Left ventricle myocardium superior (tissue), 1 donor: ENCODE measurements at regions not wholly inside any gene's neighbourhood (a gene's known extent, or its start where the extent isn't known, plus 50 kb on each side); places are given as distances from the start of the nearest gene placed in this dataset.

ENCODE experiments used
- ATAC-seq: fragments of 200-7000 bp; cut with Tn5 transposase; one replicate; pipeline ENCODE4 v1.9.1; 2020; ENCODE audit warnings: mild to moderate bottlenecking, moderate library complexity
- DNase-seq: peaks from one replicate; pipeline ENCODE4 v3.0.0-alpha.2; 2020
- intact Hi-C: fragments of 100-400 bp; cut with micrococcal nuclease; formaldehyde crosslinking; loops from one replicate; pipeline ENCODE4 v1.11.0; 2022
- donor health status: DM: no; HTN: yes; CAD: no; lungs with severe emphysema.

- intact Hi-C loops = no loop called here
- no peak for DNase-seq
- ATAC-seq = no peak
Observed at GRCh38 chr5:56511326-56511841, 278.3 kb upstream of the ANKRD55 start.

GRCh38 chr5:56508249-56508648 lies 275.1 kb upstream of the ANKRD55 start:
- DNase-seq = no peak
- intact Hi-C loops = no loop called here
- no peak for ATAC-seq

GRCh38 chr5:56507351-56507930 lies 274.3 kb upstream of the ANKRD55 start:
- DNase-seq (no peak), ATAC-seq (no peak)
- intact Hi-C loops = no loop called here

- intact Hi-C loops = no loop called here
- no peak for DNase-seq
- ATAC-seq = no peak
Observed at GRCh38 chr5:56506211-56506965, 273.3 kb upstream of the ANKRD55 start.

- no peak for DNase-seq
- no peak for ATAC-seq
- intact Hi-C loops = no loop called here
Observed at GRCh38 chr5:56503929-56504328, 270.8 kb upstream of the ANKRD55 start.

GRCh38 chr5:56501781-56502557 lies 268.8 kb upstream of the ANKRD55 start:
- ATAC-seq (peak; percentile 57), DNase-seq (no peak)
- intact Hi-C loops = no loop called here

GRCh38 chr5:56499901-56500300 lies 266.8 kb upstream of the ANKRD55 start:
- no peak for DNase-seq
- intact Hi-C loops = no loop called here
- ATAC-seq = no peak

- ATAC-seq (no peak), DNase-seq (no peak)
- intact Hi-C loops = no loop called here
Observed at GRCh38 chr5:56499491-56499890, 266.4 kb upstream of the ANKRD55 start.

- peak; percentile 55 for DNase-seq
- intact Hi-C loops = no loop called here
Observed at GRCh38 chr5:56498759-56499395, 265.7 kb upstream of the ANKRD55 start.

GRCh38 chr5:56496581-56497063 lies 263.5 kb upstream of the ANKRD55 start:
- intact Hi-C loops = no loop called here
- no peak for ATAC-seq
- DNase-seq = no peak

More at GRCh38 chr5:56498759-56499395, 265.7 kb upstream of the ANKRD55 start:
- peak; percentile 69 for ATAC-seq

GRCh38 chr5:56494300-56494731 lies 261.2 kb upstream of the ANKRD55 start:
- intact Hi-C loops = no loop called here
- DNase-seq = peak; percentile 38
- peak; percentile 80 for ATAC-seq

- no peak for ATAC-seq
- intact Hi-C loops = no loop called here
- DNase-seq = no peak
Observed at GRCh38 chr5:56493766-56494165, 260.6 kb upstream of the ANKRD55 start.

GRCh38 chr5:56493308-56493707 lies 260.2 kb upstream of the ANKRD55 start:
- no peak for ATAC-seq
- DNase-seq = no peak
- intact Hi-C loops = no loop called here

- no peak for ATAC-seq
- DNase-seq = no peak
- intact Hi-C loops = no loop called here
Observed at GRCh38 chr5:56492812-56493211, 259.7 kb upstream of the ANKRD55 start.

- ATAC-seq (no peak), DNase-seq (no peak)
- intact Hi-C loops = no loop called here
Observed at GRCh38 chr5:56490971-56491468, 257.9 kb upstream of the ANKRD55 start.

GRCh38 chr5:56489272-56489671 lies 256.1 kb upstream of the ANKRD55 start:
- DNase-seq (no peak), ATAC-seq (no peak)
- intact Hi-C loops = no loop called here

GRCh38 chr5:56487528-56488115 lies 254.5 kb upstream of the ANKRD55 start:
- ATAC-seq (no peak), DNase-seq (no peak)
- intact Hi-C loops = no loop called here

- intact Hi-C loops = no loop called here
- DNase-seq = no peak
- ATAC-seq = no peak
Observed at GRCh38 chr5:56482363-56482762, 249.2 kb upstream of the ANKRD55 start.
